A549 (cell line): ENCODE measurements at regions not wholly inside any gene's neighbourhood (a gene's known extent, or its start where the extent isn't known, plus 50 kb on each side); places are given as distances from the start of the nearest gene placed in this dataset.

Experiments
- ATAC-seq, 2 experiments: fragments of 200-7000 bp in 1 of 2; fragments of >200 bp in 1 of 2; cut with Nextera tagmentation in 1 of 2; cut with Tn5 transposase in 1 of 2; 3 replicates each; pipeline versions ENCODE4 v1.8.0 to v1.9.1; 2018 to 2020; ENCODE audit warnings: mild to moderate bottlenecking in 1 of 2, moderate library complexity in 1 of 2
- CTCF ChIA-PET: fragments of 300-600 bp; sonication (Branson Sonifier 250); formaldehyde crosslinking; extraction: SDS; loops from one replicate; lab custom pipeline; 2021; ENCODE audit warnings: antibody characterized with exemption, inconsistent platforms; lab: Yijun Ruan, JAX
- POLR2A ChIA-PET: fragments of 350-600 bp; formaldehyde crosslinking; extraction: SDS; loops from one replicate; lab custom pipeline; 2021; ENCODE audit warnings: antibody characterized with exemption, inconsistent platforms; lab: Yijun Ruan, JAX
- DNase-seq, 2 experiments: peaks; one replicate each; pipeline versions ENCODE4 v3.0.0 to v3.0.0-alpha.2; 2011 to 2016; ENCODE audit warnings: low read depth in 1 of 2, low spot score in 1 of 2
- FAIRE-seq: peaks from 2 replicates; lab custom pipeline; 2011; peaks lifted over from hg19 to GRCh38; lab: Jason Lieb, UNC
- H3K27ac ChIP-seq, 2 experiments: fragments of >200 bp; sonication (Bioruptor Twin); formaldehyde crosslinking; 3 replicates each; pipeline ENCODE4 v1.5.1; 2016 to 2017
- H3K4me1 ChIP-seq: fragments of >200 bp; sonication (Bioruptor Twin); formaldehyde crosslinking; 3 replicates; pipeline ENCODE4 v1.6.1; 2016
- H3K4me2 ChIP-seq: fragments of >200 bp; sonication (Bioruptor Twin); formaldehyde crosslinking; 3 replicates; pipeline ENCODE4 v1.6.1; 2016
- H3K4me3 ChIP-seq: fragments of >200 bp; sonication (Bioruptor Twin); formaldehyde crosslinking; 3 replicates; pipeline ENCODE4 v1.5.1; 2016
- H3K9me3 ChIP-seq: fragments of >200 bp; sonication (Bioruptor Twin); formaldehyde crosslinking; 3 replicates; pipeline ENCODE4 v1.6.1; 2016
- BHLHE40 ChIP-seq: IDR thresholded peaks from 2 replicates; pipeline ENCODE4 v1.6.1; 2012; ENCODE audit warnings: low read depth, low read length, inconsistent platforms
- CEBPB ChIP-seq, 2 experiments: fragments of >200 bp in 1 of 2; sonication (Bioruptor Twin) in 1 of 2; formaldehyde crosslinking in 1 of 2; IDR thresholded peaks; 2 replicates each; pipeline ENCODE4 v1.6.1; 2012 to 2016
- CHD2 ChIP-seq: fragments of 150-350 bp; IDR thresholded peaks from 2 replicates; pipeline ENCODE4 v1.6.1; 2014; ENCODE audit warnings: low read length; ENCODE audit not compliant: partially characterized antibody
- CHD4 ChIP-seq: fragments of 200-600 bp; sonication (generic); IDR thresholded peaks from 2 replicates; pipeline ENCODE4 v1.6.1; 2016; ENCODE audit warnings: antibody characterized with exemption, mild to moderate bottlenecking, borderline replicate concordance
- CTCF ChIP-seq: fragments of >200 bp; sonication (Bioruptor Twin); formaldehyde crosslinking; IDR thresholded peaks from 3 replicates; pipeline ENCODE4 v1.5.1; 2016
- EHF ChIP-seq: fragments of 250-450 bp; sonication (Bioruptor Pico); IDR thresholded peaks from 2 replicates; pipeline ENCODE4 v1.5.0; 2020; ENCODE audit warnings: mild to moderate bottlenecking
- EP300 ChIP-seq, 2 experiments: fragments of >200 bp; sonication (Bioruptor Twin); formaldehyde crosslinking; IDR thresholded peaks; 2 replicates in 1 of 2; 3 replicates in 1 of 2; pipeline ENCODE4 v1.6.1; 2016 to 2017
- GATA3 ChIP-seq: IDR thresholded peaks from 2 replicates; pipeline ENCODE4 v1.6.1; 2012; ENCODE audit warnings: borderline replicate concordance
- HOXA7 ChIP-seq: fragments of 250-450 bp; sonication (Bioruptor Pico); IDR thresholded peaks from 2 replicates; pipeline ENCODE4 v1.5.0; 2020; ENCODE audit warnings: mild to moderate bottlenecking, moderate library complexity
- JUN ChIP-seq, 2 experiments: fragments of >200 bp; sonication (Bioruptor Twin); formaldehyde crosslinking; IDR thresholded peaks; 2 replicates in 1 of 2; 3 replicates in 1 of 2; pipeline ENCODE4 v1.6.1; 2016 to 2017
- MAFK ChIP-seq: fragments of 450-650 bp; IDR thresholded peaks from 2 replicates; pipeline ENCODE4 v1.6.1; 2014; ENCODE audit not compliant: partially characterized antibody
- MAZ ChIP-seq: fragments of 150-350 bp; IDR thresholded peaks from 2 replicates; pipeline ENCODE4 v1.6.1; 2014; ENCODE audit warnings: antibody characterized with exemption, low read depth, low read length, borderline replicate concordance
- POLR2AphosphoS2 ChIP-seq: conservative IDR thresholded peaks from 2 replicates; pipeline ENCODE4 v1.6.1; 2012; ENCODE audit warnings: low read length, improper control_type of control experiment, inconsistent platforms
- RAD21 ChIP-seq, 2 experiments: fragments of >200 bp in 1 of 2; sonication (Bioruptor Twin) in 1 of 2; formaldehyde crosslinking in 1 of 2; IDR thresholded peaks in 1 of 2; conservative IDR thresholded peaks in 1 of 2; 2 replicates in 1 of 2; 3 replicates in 1 of 2; pipeline ENCODE4 v1.6.1; 2012 to 2018; ENCODE audit warnings: inconsistent platforms in 1 of 2
- RCOR1 ChIP-seq: fragments of 150-350 bp; IDR thresholded peaks from 2 replicates; pipeline ENCODE4 v1.6.1; 2014; ENCODE audit warnings: antibody characterized with exemption, low read length, low read depth
- SMC3 ChIP-seq: fragments of >200 bp; sonication (Bioruptor Twin); formaldehyde crosslinking; IDR thresholded peaks from 3 replicates; pipeline ENCODE4 v1.6.1; 2018; ENCODE audit warnings: inconsistent platforms
- TFCP2L1 ChIP-seq: fragments of 250-450 bp; sonication (Bioruptor Pico); IDR thresholded peaks from 2 replicates; pipeline ENCODE4 v1.5.0; 2021; ENCODE audit warnings: mild to moderate bottlenecking
- TP53 ChIP-seq: fragments of 250-450 bp; sonication (Bioruptor Pico); IDR thresholded peaks from 2 replicates; pipeline ENCODE4 v1.5.0; 2021; ENCODE audit warnings: mild to moderate bottlenecking, moderate library complexity
- WGBS: methylation state at CpG from one replicate; pipeline ENCODE4 v1.1.6; 2017; ENCODE audit errors: missing lambda C conversion rate; 5-methylcytosine and 5-hydroxymethylcytosine counted together
- TF ChIP-seq, protein P1 (sequence below): fragments of >200 bp; sonication (Bioruptor Twin); formaldehyde crosslinking; IDR thresholded peaks from 2 replicates; pipeline ENCODE4 v1.6.1; 2016
- TF ChIP-seq, protein P2 (sequence below): fragments of 150-350 bp; IDR thresholded peaks from 2 replicates; pipeline ENCODE4 v1.6.1; 2014; ENCODE audit warnings: low read depth, mild to moderate bottlenecking, low read length
- TF ChIP-seq, protein P3 (sequence below): fragments of >200 bp; sonication (Bioruptor Twin); formaldehyde crosslinking; IDR thresholded peaks from 3 replicates; pipeline ENCODE4 v1.6.1; 2016
- TF ChIP-seq, protein P4 (sequence below): IDR thresholded peaks from 2 replicates; pipeline ENCODE4 v1.6.1; 2012; ENCODE audit warnings: low read depth, borderline replicate concordance

- TF ChIP-seq CHD4, result no peak
- no peak for TF ChIP-seq EHF (CRISPR knock-in tag)
- TF ChIP-seq, protein P1, sequence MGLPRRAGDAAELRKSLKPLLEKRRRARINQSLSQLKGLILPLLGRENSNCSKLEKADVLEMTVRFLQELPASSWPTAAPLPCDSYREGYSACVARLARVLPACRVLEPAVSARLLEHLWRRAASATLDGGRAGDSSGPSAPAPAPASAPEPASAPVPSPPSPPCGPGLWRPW, result no peak
- no peak for TF ChIP-seq RCOR1
These were observed 55.9 kb upstream of the CREB1 start (continued) for GRCh38 chr2:207473931-207474235.

GRCh38 chr2:207474863-207475485, 54.8 kb upstream of the CREB1 start:
- WGBS, result 7% methylated on average over 13 of the region's 13 CpGs
- ATAC-seq (peak in 1 of 2 experiments; percentile 33; a peak in 2 of 6 replicates), FAIRE-seq (no peak), DNase-seq (peak in 1 of 2 experiments; percentile 60)
- Histone ChIP-seq H3K9me3 (no peaks in the 10 kb centered on the region), H3K4me2 (peak overlapping the region; percentile 47), H3K4me1 (peaks cover 29% of the 10 kb centered on the region), H3K4me3 (no peak overlapping the region), H3K27ac (0 out of 6 replicates have a peak overlapping the region, but pooled peaks of 1 of the 2 experiments have one; percentile 34)
- CTCF ChIA-PET, result interaction anchor here (1.4 to 4.2 kb wide), 5 partner anchors 319 to 678 kb away, joined by 4 to 63 read pairs (median 20); no protein-coding TSS in a partner anchor
- POLR2A ChIA-PET, result no interaction called here
- TF ChIP-seq RAD21 (conservative IDR thresholded peaks at IDR 0.05 in 1 of 2, IDR thresholded peaks at IDR 0.05 in 1 of 2) (peak; percentile 96), POLR2AphosphoS2 (no peak), HOXA7 (CRISPR knock-in tag) (no peak), CEBPB (IDR thresholded peaks at IDR 0.05) (no peak), EP300 (IDR thresholded peaks at IDR 0.05) (no peak), BHLHE40 (no peak), TP53 (no peak), GATA3 (no peak), SMC3 (peak; percentile 95), CTCF (peak; percentile 93)
- TF ChIP-seq, protein P2, sequence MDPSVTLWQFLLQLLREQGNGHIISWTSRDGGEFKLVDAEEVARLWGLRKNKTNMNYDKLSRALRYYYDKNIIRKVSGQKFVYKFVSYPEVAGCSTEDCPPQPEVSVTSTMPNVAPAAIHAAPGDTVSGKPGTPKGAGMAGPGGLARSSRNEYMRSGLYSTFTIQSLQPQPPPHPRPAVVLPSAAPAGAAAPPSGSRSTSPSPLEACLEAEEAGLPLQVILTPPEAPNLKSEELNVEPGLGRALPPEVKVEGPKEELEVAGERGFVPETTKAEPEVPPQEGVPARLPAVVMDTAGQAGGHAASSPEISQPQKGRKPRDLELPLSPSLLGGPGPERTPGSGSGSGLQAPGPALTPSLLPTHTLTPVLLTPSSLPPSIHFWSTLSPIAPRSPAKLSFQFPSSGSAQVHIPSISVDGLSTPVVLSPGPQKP, result no peak

DNA sequence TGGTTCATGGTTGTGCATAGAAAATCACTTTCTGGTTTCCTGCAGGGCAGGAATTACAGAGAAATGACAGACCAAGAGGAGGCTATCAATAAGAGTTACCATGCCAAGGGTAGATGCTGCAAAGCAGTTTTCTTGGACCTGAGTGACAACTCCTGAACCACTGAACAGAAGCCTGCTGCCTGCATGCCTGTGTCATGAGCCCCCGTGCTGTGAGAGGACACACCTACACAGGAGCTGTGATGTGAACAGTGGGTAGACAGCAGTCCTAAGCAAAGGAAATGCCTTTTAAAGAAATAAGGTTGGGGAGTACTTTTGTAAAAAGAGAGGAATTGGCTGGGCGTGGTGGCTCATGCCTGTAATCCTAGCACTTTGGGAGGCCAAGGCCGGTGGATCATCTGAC, 54.2 kb upstream of the CREB1 start:
- ChIA-PET CTCF (interaction anchor here (0.6 to 3.3 kb wide), 5 partner anchors 10 to 676 kb away, joined by 3 to 20 read pairs (median 3); no protein-coding TSS in a partner anchor), POLR2A (no interaction called here)
- ATAC-seq (peak in 1 of 2 experiments; percentile 41; a peak in 3 of 6 replicates), DNase-seq (no peak), FAIRE-seq (no peak)
- no peak overlapping the region for H3K4me3 ChIP-seq
- H3K27ac ChIP-seq, result peak overlapping the region in 1 of 2 experiments; percentile 34; a peak in 1 of 6 replicates
- H3K9me3 ChIP-seq, result no peaks in the 10 kb centered on the region
- H3K4me2 ChIP-seq, result no peak overlapping the region
- WGBS, result 61% methylated on average over 3 of the region's 3 CpGs
- peaks cover 29% of the 10 kb centered on the region for H3K4me1 ChIP-seq
- no peak for TF ChIP-seq BHLHE40
- no peak for TF ChIP-seq MAZ
- TF ChIP-seq, protein P3, sequence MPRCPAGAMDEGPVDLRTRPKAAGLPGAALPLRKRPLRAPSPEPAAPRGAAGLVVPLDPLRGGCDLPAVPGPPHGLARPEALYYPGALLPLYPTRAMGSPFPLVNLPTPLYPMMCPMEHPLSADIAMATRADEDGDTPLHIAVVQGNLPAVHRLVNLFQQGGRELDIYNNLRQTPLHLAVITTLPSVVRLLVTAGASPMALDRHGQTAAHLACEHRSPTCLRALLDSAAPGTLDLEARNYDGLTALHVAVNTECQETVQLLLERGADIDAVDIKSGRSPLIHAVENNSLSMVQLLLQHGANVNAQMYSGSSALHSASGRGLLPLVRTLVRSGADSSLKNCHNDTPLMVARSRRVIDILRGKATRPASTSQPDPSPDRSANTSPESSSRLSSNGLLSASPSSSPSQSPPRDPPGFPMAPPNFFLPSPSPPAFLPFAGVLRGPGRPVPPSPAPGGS, result no peak
- TF ChIP-seq MAFK, result no peak
- TF ChIP-seq TFCP2L1 (CRISPR knock-in tag), result no peak
- no peak for TF ChIP-seq EP300 (IDR thresholded peaks at IDR 0.05)
- TF ChIP-seq, protein P4, sequence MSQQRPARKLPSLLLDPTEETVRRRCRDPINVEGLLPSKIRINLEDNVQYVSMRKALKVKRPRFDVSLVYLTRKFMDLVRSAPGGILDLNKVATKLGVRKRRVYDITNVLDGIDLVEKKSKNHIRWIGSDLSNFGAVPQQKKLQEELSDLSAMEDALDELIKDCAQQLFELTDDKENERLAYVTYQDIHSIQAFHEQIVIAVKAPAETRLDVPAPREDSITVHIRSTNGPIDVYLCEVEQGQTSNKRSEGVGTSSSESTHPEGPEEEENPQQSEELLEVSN, result no peak
- TF ChIP-seq JUN (IDR thresholded peaks at IDR 0.05), result no peak
- TF ChIP-seq, protein P2, result no peak
- TF ChIP-seq HOXA7 (CRISPR knock-in tag), result no peak
- no peak for TF ChIP-seq CHD2
